ENCODE measurements at regions not wholly inside any gene's neighbourhood (a gene's known extent, or its start where the extent isn't known, plus 50 kb on each side); places are given as distances from the start of the nearest gene placed in this dataset.

- no peak for DNase-seq (ENCODE audit: extremely low read depth in 1 of 4, low spot score in 3 of 4)
- Histone ChIP-seq H3K79me2 (ENCODE audit: control insufficient read depth, insufficient read depth, low read length) (no peaks in the 10 kb centered on the region), H2AFZ (ENCODE audit: low read depth, low read length) (no peak overlapping the region), H3K27me3 (ENCODE audit: control insufficient read depth in 2 of 2, insufficient read depth in 2 of 2, low read length in 2 of 2) (peaks cover 0 to 7% of the 10 kb centered on the region in 2 experiments; a peak in 1 of 5 replicates), H3K4me2 (ENCODE audit: insufficient read depth, low read length) (no peak overlapping the region), H3K9me3 (replicated peaks; ENCODE audit: control insufficient read depth, insufficient read depth, low read depth, low read length) (no peaks in the 10 kb centered on the region), H3K9ac (ENCODE audit: insufficient read depth in 1 of 2, low read depth in 2 of 2, low read length in 2 of 2) (no peak overlapping the region), H3K9me1 (ENCODE audit: control insufficient read depth, insufficient read depth, low read length) (no peaks in the 10 kb centered on the region), H3K4me3 (no peak overlapping the region), H3K4me1 (replicated peaks in 1 of 2; ENCODE audit: control insufficient read depth in 2 of 2, insufficient read depth in 2 of 2, low read length in 2 of 2) (no peaks in the 10 kb centered on the region), H4K20me1 (replicated peaks; ENCODE audit: control insufficient read depth, insufficient read depth, low read length) (no peaks in the 10 kb centered on the region), H3K27ac (ENCODE audit: extremely low read depth, low read depth, low read length) (no peak overlapping the region), H3K36me3 (ENCODE audit: control insufficient read depth, insufficient read depth, low read length) (no peaks in the 10 kb centered on the region)
- in situ Hi-C loops (cut with MboI) (no loop called here), intact Hi-C loops (cut with micrococcal nuclease) (no loop called here)
- 3% methylated on average over 6 of the region's 6 CpGs for WGBS (ENCODE audit: insufficient coverage, low coverage, missing lambda C conversion rate)
- TF ChIP-seq HIVEP1 (CRISPR knock-in tag; IDR thresholded peaks at IDR 0.05): no peak
- TF ChIP-seq TGIF2 (CRISPR knock-in tag; IDR thresholded peaks at IDR 0.05): no peak
- TF ChIP-seq CLOCK (CRISPR knock-in tag; IDR thresholded peaks at IDR 0.05; ENCODE audit: borderline replicate concordance): no peak
- no peak for TF ChIP-seq ZNF121 (CRISPR knock-in tag; conservative IDR thresholded peaks at IDR 0.05)
- no peak for TF ChIP-seq HOMEZ (CRISPR knock-in tag; IDR thresholded peaks at IDR 0.05)
- no peak for TF ChIP-seq PHF21A (IDR thresholded peaks at IDR 0.05; ENCODE audit: borderline replicate concordance, low read depth)
- no peak for TF ChIP-seq HINFP (tag; conservative IDR thresholded peaks at IDR 0.05; ENCODE audit: low read depth)
- no peak for TF ChIP-seq SUPT5H (IDR thresholded peaks at IDR 0.05)
- no peak for TF ChIP-seq HBP1 (CRISPR knock-in tag; IDR thresholded peaks at IDR 0.05)
- no peak for TF ChIP-seq ZNF589 (CRISPR knock-in tag; IDR thresholded peaks at IDR 0.05; ENCODE audit: low read depth)
- no peak for TF ChIP-seq SAFB (IDR thresholded peaks at IDR 0.05; ENCODE audit: borderline replicate concordance, low read depth, low read length)
- no peak for TF ChIP-seq RAD51 (IDR thresholded peaks at IDR 0.05; ENCODE audit: borderline replicate concordance, low read depth)
- ChIA-PET CTCF (ENCODE audit: low intra/inter-chr PET ratio) (no interaction called here), POLR2A (no interaction called here)
- no peak for ATAC-seq
- no TSS peak for BruUV-seq (replicated peaks)
- FAIRE-seq: no peak
Measured at GRCh38 chr2:105999211-105999989, 194.7 kb downstream of the UXS1 start.
